Naive thymus-derived CD4-positive, alpha-beta T cell (primary cell): ENCODE measurements at regions not wholly inside any gene's neighbourhood (a gene's known extent, or its start where the extent isn't known, plus 50 kb on each side); places are given as distances from the start of the nearest gene placed in this dataset.

Experiments used
- ATAC-seq: fragments of 150-1000 bp; cut with Tn5 transposase; 2 replicates; pipeline ENCODE4 v1.10.0; 2021; ENCODE audit warnings: mild to moderate bottlenecking, moderate library complexity
- CTCF ChIA-PET: fragments of 350-600 bp; sonication (Branson Sonifier 250); formaldehyde crosslinking; loops from one replicate; lab custom pipeline; 2021; ENCODE audit warnings: antibody characterized with exemption; lab: Charles Lee
- POLR2A ChIA-PET: fragments of 350-600 bp; sonication (Branson Sonifier 250); formaldehyde crosslinking; loops from one replicate; lab custom pipeline; 2021; ENCODE audit warnings: antibody characterized with exemption, inconsistent platforms; lab: Charles Lee
- DNase-seq, 9 donors: peaks; one replicate each; pipeline versions ENCODE4 v3.0.0 to v3.0.0-alpha.2; 2020 to 2022; ENCODE audit warnings: mixed read lengths in 1 of 9
- H3K27ac ChIP-seq: one replicate; pipeline ENCODE4 v1.7.0; 2013; ENCODE audit warnings: mild to moderate bottlenecking, low read depth, low read length, moderate library complexity
- H3K27me3 ChIP-seq, 2 donors: one replicate each; pipeline ENCODE4 v1.7.0; 2013; ENCODE audit warnings: low read length in 2 of 2, mild to moderate bottlenecking in 2 of 2, moderate library complexity in 2 of 2; ENCODE audit not compliant: control insufficient read depth in 2 of 2, insufficient read depth in 2 of 2
- H3K36me3 ChIP-seq, 3 experiments: 1 replicate in 2 of 3; 2 replicates in 1 of 3; pipeline ENCODE4 v1.7.0; 2013; ENCODE audit warnings: low read length in 3 of 3, mild to moderate bottlenecking in 3 of 3, moderate library complexity in 1 of 3; ENCODE audit not compliant: insufficient read depth in 3 of 3, control insufficient read depth in 2 of 3
- H3K4me1 ChIP-seq, 2 donors: one replicate each; pipeline ENCODE4 v1.7.0; 2013; ENCODE audit warnings: low read length in 2 of 2, mild to moderate bottlenecking in 2 of 2, moderate library complexity in 1 of 2; ENCODE audit not compliant: control insufficient read depth in 2 of 2, insufficient read depth in 2 of 2
- H3K4me3 ChIP-seq: 2 replicates; pipeline ENCODE4 v1.7.0; 2013; ENCODE audit warnings: mild to moderate bottlenecking, low read length
- H3K9me3 ChIP-seq, 3 experiments: 1 replicate in 2 of 3; 2 replicates in 1 of 3; pipeline ENCODE4 v1.7.0; 2013; ENCODE audit warnings: low read length in 3 of 3; ENCODE audit not compliant: control insufficient read depth in 2 of 3
- H3K27ac Mint-ChIP-seq, 9 donors: one replicate each; pipeline ENCODE4 v1.8.0; 2020 to 2022; ENCODE audit warnings: mixed read lengths in 9 of 9, mild to moderate bottlenecking in 8 of 9, moderate library complexity in 5 of 9, inconsistent platforms in 2 of 9
- H3K27me3 Mint-ChIP-seq, 5 donors: one replicate each; pipeline ENCODE4 v1.8.0; 2021 to 2022; ENCODE audit warnings: mixed read lengths in 5 of 5, mild to moderate bottlenecking in 1 of 5
- H3K36me3 Mint-ChIP-seq, 5 donors: one replicate each; pipeline ENCODE4 v1.8.0; 2020 to 2022; ENCODE audit warnings: mixed read lengths in 5 of 5, mild to moderate bottlenecking in 3 of 5, inconsistent platforms in 1 of 5
- H3K4me1 Mint-ChIP-seq, 7 donors: one replicate each; pipeline ENCODE4 v1.8.0; 2020 to 2022; ENCODE audit warnings: mixed read lengths in 7 of 7, mild to moderate bottlenecking in 3 of 7, inconsistent platforms in 1 of 7
- H3K4me3 Mint-ChIP-seq, 10 donors: one replicate each; pipeline ENCODE4 v1.8.0; 2020 to 2022; ENCODE audit warnings: mild to moderate bottlenecking in 10 of 10, mixed read lengths in 10 of 10, moderate library complexity in 6 of 10, inconsistent platforms in 2 of 10
- H3K9me3 Mint-ChIP-seq, 11 donors: one replicate each; pipeline ENCODE4 v1.8.0; 2020 to 2022; ENCODE audit warnings: mixed read lengths in 11 of 11, mild to moderate bottlenecking in 4 of 11, inconsistent platforms in 1 of 11, moderate library complexity in 1 of 11
- intact Hi-C, 2 donors: fragments of 100-400 bp; cut with micrococcal nuclease; formaldehyde crosslinking; loops; one replicate each; pipeline ENCODE4 v1.15.1; 2023

- ATAC-seq = no peak
- Mint-ChIP-seq H3K27ac (peak overlapping the region in 3 of 9 donors; percentile 13 to 80 (median 38)), H3K36me3 (no peaks in the 10 kb centered on the region), H3K9me3 (no peaks in the 10 kb centered on the region), H3K27me3 (peaks cover 0 to 10% (median 0%) of the 10 kb centered on the region in 5 donors), H3K4me1 (peaks cover 0 to 23% (median 8%) of the 10 kb centered on the region in 7 donors), H3K4me3 (peak overlapping the region in 4 of 10 donors; percentile 29 to 59 (median 50))
- Histone ChIP-seq H3K9me3 (no peaks in the 10 kb centered on the region), H3K4me3 (no peak overlapping the region), H3K36me3 (no peaks in the 10 kb centered on the region), H3K27ac (no peak overlapping the region), H3K27me3 (peaks cover 0 to 2% of the 10 kb centered on the region in 2 donors), H3K4me1 (peaks cover 0 to 6% of the 10 kb centered on the region in 2 donors)
- intact Hi-C loops = no loop called here
- ChIA-PET CTCF (interaction anchor here (0.5 to 0.8 kb wide), 2 partner anchors 19 to 375 kb away, joined by 3 to 5 read pairs; no protein-coding TSS in a partner anchor), POLR2A (no interaction called here)
- peak in 2 of 9 donors; percentile 11 to 19 for DNase-seq
Measured at GRCh38 chr4:81898862-81899504, 427.3 kb upstream of the RASGEF1B start.

- Histone ChIP-seq H3K27ac (no peak overlapping the region), H3K27me3 (no peaks in the 10 kb centered on the region), H3K4me3 (no peak overlapping the region), H3K9me3 (no peaks in the 10 kb centered on the region), H3K36me3 (no peaks in the 10 kb centered on the region), H3K4me1 (peaks cover 0 to 6% of the 10 kb centered on the region in 2 donors)
- Mint-ChIP-seq H3K9me3 (no peaks in the 10 kb centered on the region), H3K27ac (no peak overlapping the region), H3K4me3 (no peak overlapping the region), H3K27me3 (peaks cover 0 to 4% (median 0%) of the 10 kb centered on the region in 5 donors), H3K36me3 (no peaks in the 10 kb centered on the region), H3K4me1 (peaks cover 0 to 23% (median 12%) of the 10 kb centered on the region in 7 donors)
- intact Hi-C loops = no loop called here
- DNase-seq (no peak), ATAC-seq (no peak)
- CTCF ChIA-PET = no interaction called here
- POLR2A ChIA-PET = no interaction called here
Measured at GRCh38 chr4:81896936-81897335, 425.2 kb upstream of the RASGEF1B start.

GRCh38 chr4:81891005-81891996, 419.6 kb upstream of the RASGEF1B start:
- no peak overlapping the region for H3K4me3 Mint-ChIP-seq
- POLR2A ChIA-PET = no interaction called here
- no peak overlapping the region for H3K4me3 ChIP-seq
- intact Hi-C loops = no loop called here
- ATAC-seq (no peak), DNase-seq (no peak)
- no peaks in the 10 kb centered on the region for H3K9me3 ChIP-seq
- H3K27ac Mint-ChIP-seq = no peak overlapping the region
- no peaks in the 10 kb centered on the region for H3K36me3 ChIP-seq
- H3K27me3 Mint-ChIP-seq = peaks cover 0 to 12% (median 6%) of the 10 kb centered on the region in 5 donors
- peaks cover 0 to 6% (median 0%) of the 10 kb centered on the region in 7 donors for H3K4me1 Mint-ChIP-seq
- peaks cover 0 to 3% (median 0%) of the 10 kb centered on the region in 11 donors for H3K9me3 Mint-ChIP-seq
- no peak overlapping the region for H3K27ac ChIP-seq
- H3K27me3 ChIP-seq = no peaks in the 10 kb centered on the region
- no peaks in the 10 kb centered on the region for H3K4me1 ChIP-seq
- CTCF ChIA-PET = no interaction called here
- no peaks in the 10 kb centered on the region for H3K36me3 Mint-ChIP-seq

GRCh38 chr4:81884986-81885385, 413.3 kb upstream of the RASGEF1B start:
- H3K27ac ChIP-seq = no peak overlapping the region
- H3K36me3 Mint-ChIP-seq = peaks cover 0 to 3% (median 0%) of the 10 kb centered on the region in 5 donors
- no peak for DNase-seq
- no peaks in the 10 kb centered on the region for H3K27me3 ChIP-seq
- peaks cover 0 to 11% (median 9%) of the 10 kb centered on the region in 7 donors for H3K4me1 Mint-ChIP-seq
- peaks cover 0 to 3% (median 0%) of the 10 kb centered on the region in 11 donors for H3K9me3 Mint-ChIP-seq
- ChIA-PET CTCF (no interaction called here), POLR2A (no interaction called here)
- H3K4me1 ChIP-seq = peaks cover 0 to 3% of the 10 kb centered on the region in 2 donors
- intact Hi-C loops = no loop called here
- peaks cover 4 to 23% (median 15%) of the 10 kb centered on the region in 5 donors for H3K27me3 Mint-ChIP-seq
- H3K4me3 Mint-ChIP-seq = no peak overlapping the region
- H3K4me3 ChIP-seq = no peak overlapping the region
- H3K9me3 ChIP-seq = no peaks in the 10 kb centered on the region
- H3K36me3 ChIP-seq = no peaks in the 10 kb centered on the region
- ATAC-seq = peak; percentile 48
- H3K27ac Mint-ChIP-seq = no peak overlapping the region

GRCh38 chr4:81883530-81884450, 412.1 kb upstream of the RASGEF1B start:
- Histone ChIP-seq H3K9me3 (no peaks in the 10 kb centered on the region), H3K4me3 (no peak overlapping the region), H3K27me3 (no peaks in the 10 kb centered on the region), H3K27ac (no peak overlapping the region), H3K36me3 (no peaks in the 10 kb centered on the region), H3K4me1 (peaks cover 0 to 3% of the 10 kb centered on the region in 2 donors)
- Mint-ChIP-seq H3K36me3 (peaks cover 0 to 3% (median 0%) of the 10 kb centered on the region in 5 donors), H3K27ac (no peak overlapping the region), H3K4me1 (peaks cover 0 to 11% (median 9%) of the 10 kb centered on the region in 7 donors), H3K27me3 (peaks cover 2 to 23% (median 15%) of the 10 kb centered on the region in 5 donors), H3K9me3 (peaks cover 0 to 3% (median 0%) of the 10 kb centered on the region in 11 donors), H3K4me3 (no peak overlapping the region)
- ATAC-seq (no peak), DNase-seq (no peak)
- intact Hi-C loops = no loop called here
- ChIA-PET CTCF (no interaction called here), POLR2A (no interaction called here)

- ChIA-PET POLR2A (no interaction called here), CTCF (no interaction called here)
- H3K4me3 ChIP-seq = no peak overlapping the region
- no peaks in the 10 kb centered on the region for H3K36me3 ChIP-seq
- no peak overlapping the region for H3K4me3 Mint-ChIP-seq
- H3K9me3 ChIP-seq = no peaks in the 10 kb centered on the region
- H3K27ac Mint-ChIP-seq = no peak overlapping the region
- intact Hi-C loops = no loop called here
- peaks cover 0 to 3% of the 10 kb centered on the region in 2 donors for H3K4me1 ChIP-seq
- no peak for ATAC-seq
- peaks cover 0 to 11% (median 9%) of the 10 kb centered on the region in 7 donors for H3K4me1 Mint-ChIP-seq
- H3K36me3 Mint-ChIP-seq = peaks cover 0 to 3% (median 0%) of the 10 kb centered on the region in 5 donors
- peaks cover 0 to 1% (median 0%) of the 10 kb centered on the region in 11 donors for H3K9me3 Mint-ChIP-seq
- DNase-seq = no peak
- H3K27me3 Mint-ChIP-seq = peaks cover 0 to 23% (median 15%) of the 10 kb centered on the region in 5 donors
- H3K27ac ChIP-seq = no peak overlapping the region
- H3K27me3 ChIP-seq = no peaks in the 10 kb centered on the region
Measured at GRCh38 chr4:81883004-81883403, 411.3 kb upstream of the RASGEF1B start.
